Fibroblast of skin of back (primary cell): ENCODE measurements at regions not wholly inside any gene's neighbourhood (a gene's known extent, or its start where the extent isn't known, plus 50 kb on each side); places are given as distances from the start of the nearest gene placed in this dataset.

Source experiments
- DNase-seq: peaks from one replicate; pipeline ENCODE4 v3.0.0-alpha.2; 2013

- DNase-seq: no peak
Measured at GRCh38 chr10:47237316-47238260, 62.4 kb upstream of the GDF10 start.

- DNase-seq: no peak
Measured at GRCh38 chr10:47238331-47239095, 61.5 kb upstream of the GDF10 start.

- no peak for DNase-seq
Measured at GRCh38 chr10:47239211-47239610, 60.8 kb upstream of the GDF10 start.

- no peak for DNase-seq
Measured at GRCh38 chr10:47240173-47240572, 59.8 kb upstream of the GDF10 start.

GRCh38 chr10:47241256-47241655, 58.7 kb upstream of the GDF10 start:
- no peak for DNase-seq

GRCh38 chr10:47241946-47242867, 57.8 kb upstream of the GDF10 start:
- DNase-seq: no peak

- no peak for DNase-seq
Measured at GRCh38 chr10:47243356-47243755, 56.6 kb upstream of the GDF10 start.

- no peak for DNase-seq
Measured at GRCh38 chr10:47243791-47244190, 56.2 kb upstream of the GDF10 start.

GRCh38 chr10:47244560-47245500, 55.2 kb upstream of the GDF10 start:
- DNase-seq: no peak

- no peak for DNase-seq
Measured at GRCh38 chr10:47245731-47246350, 54.2 kb upstream of the GDF10 start.

- no peak for DNase-seq
Measured at GRCh38 chr10:47246406-47247147, 53.4 kb upstream of the GDF10 start.

- DNase-seq: no peak
Measured at GRCh38 chr10:47247148-47248059, 52.6 kb upstream of the GDF10 start.

GRCh38 chr10:47248386-47249090, 51.5 kb upstream of the GDF10 start:
- DNase-seq: no peak

- no peak for DNase-seq
Measured at GRCh38 chr10:47249881-47250280, 50.1 kb upstream of the GDF10 start.
